ENCODE measurements at regions not wholly inside any gene's neighbourhood (a gene's known extent, or its start where the extent isn't known, plus 50 kb on each side); places are given as distances from the start of the nearest gene placed in this dataset.

- Histone ChIP-seq H3K9ac (no peak overlapping the region), H3K4me1 (ENCODE audit: insufficient read depth) (no peaks in the 10 kb centered on the region)
Observed at GRCh38 chr5:90128551-90128950, 281.0 kb downstream of the CETN3 start.

GRCh38 chr5:90119531-90119971 is 290.0 kb downstream of the CETN3 start:
- TF ChIP-seq EZH2phosphoT487 (IDR thresholded peaks at IDR 0.05; ENCODE audit: insufficient read depth, low read depth), result no peak
- TF ChIP-seq EZH2 (IDR thresholded peaks at IDR 0.05; ENCODE audit: insufficient read depth, poor library complexity, severe bottlenecking), result no peak
- Histone ChIP-seq H4K20me1 (ENCODE audit: insufficient read depth) (no peaks in the 10 kb centered on the region), H3K9me2 (ENCODE audit: insufficient read depth) (no peaks in the 10 kb centered on the region), H3K9me3 (ENCODE audit: low read depth) (no peaks in the 10 kb centered on the region), H3K4me3 (no peak overlapping the region), H2AFZ (no peak overlapping the region), H3F3A (ENCODE audit: insufficient read depth) (no peaks in the 10 kb centered on the region), H3K9ac (no peak overlapping the region), H3K4me2 (ENCODE audit: unreplicated experiment) (no peak overlapping the region), H3K36me3 (ENCODE audit: low read depth) (no peaks in the 10 kb centered on the region), H3K4me1 (ENCODE audit: insufficient read depth) (no peaks in the 10 kb centered on the region), H3K79me2 (ENCODE audit: insufficient read depth) (no peaks in the 10 kb centered on the region), H3K27me3 (replicated peaks; ENCODE audit: insufficient read depth) (no peaks in the 10 kb centered on the region), H3K27ac (no peak overlapping the region)
- in situ Hi-C loops (cut with MboI), result no loop called here
- 11% methylated on average over 1 of the region's 1 CpG for WGBS, 2 experiments (ENCODE audit: low coverage in 1 of 2, low lambda C conversion rate in 2 of 2, missing lambda C conversion rate in 2 of 2)
- DNase-seq, result no peak

More at GRCh38 chr5:90128551-90128950, 281.0 kb downstream of the CETN3 start:
- Histone ChIP-seq H4K20me1 (ENCODE audit: insufficient read depth) (no peaks in the 10 kb centered on the region), H3K36me3 (ENCODE audit: low read depth) (no peaks in the 10 kb centered on the region), H3K27ac (no peak overlapping the region), H3K9me2 (ENCODE audit: insufficient read depth) (no peaks in the 10 kb centered on the region), H3K4me3 (no peak overlapping the region), H3K9me3 (ENCODE audit: low read depth) (no peaks in the 10 kb centered on the region), H3K4me2 (ENCODE audit: unreplicated experiment) (no peak overlapping the region), H3K27me3 (replicated peaks; ENCODE audit: insufficient read depth) (no peaks in the 10 kb centered on the region), H3K79me2 (ENCODE audit: insufficient read depth) (no peaks in the 10 kb centered on the region), H2AFZ (no peak overlapping the region), H3F3A (ENCODE audit: insufficient read depth) (no peaks in the 10 kb centered on the region)
- no peak for TF ChIP-seq EZH2phosphoT487 (IDR thresholded peaks at IDR 0.05; ENCODE audit: insufficient read depth, low read depth)
- no peak for TF ChIP-seq EZH2 (IDR thresholded peaks at IDR 0.05; ENCODE audit: insufficient read depth, poor library complexity, severe bottlenecking)
- in situ Hi-C loops (cut with MboI), result no loop called here
- no peak for DNase-seq
- 36 to 54% methylated on average over 1 of the region's 1 CpG for WGBS, 2 experiments (ENCODE audit: low coverage in 1 of 2, low lambda C conversion rate in 2 of 2, missing lambda C conversion rate in 2 of 2)

DNA sequence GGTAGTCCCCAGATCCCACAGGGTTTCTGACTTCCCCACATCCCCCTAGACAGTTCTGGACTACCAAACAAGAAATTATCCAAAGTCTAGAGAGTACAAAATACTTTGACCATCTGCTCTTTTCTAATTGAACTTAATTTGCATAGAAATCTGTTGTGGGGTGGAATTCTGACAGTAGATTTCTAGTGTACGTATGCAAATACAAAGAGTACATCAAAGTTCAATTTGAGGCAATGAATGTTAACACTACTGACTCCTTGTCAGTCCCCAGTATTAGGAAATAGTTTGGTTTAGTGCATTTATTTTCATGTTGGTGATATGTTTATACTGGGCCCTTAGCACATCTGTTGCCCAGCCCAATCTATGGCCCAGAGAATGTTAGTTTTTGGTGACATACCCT is 292.6 kb downstream of the CETN3 start:
- no peaks in the 10 kb centered on the region for H3K9me3 ChIP-seq (ENCODE audit: low read depth)
- in situ Hi-C loops (cut with MboI), result no loop called here

DNA sequence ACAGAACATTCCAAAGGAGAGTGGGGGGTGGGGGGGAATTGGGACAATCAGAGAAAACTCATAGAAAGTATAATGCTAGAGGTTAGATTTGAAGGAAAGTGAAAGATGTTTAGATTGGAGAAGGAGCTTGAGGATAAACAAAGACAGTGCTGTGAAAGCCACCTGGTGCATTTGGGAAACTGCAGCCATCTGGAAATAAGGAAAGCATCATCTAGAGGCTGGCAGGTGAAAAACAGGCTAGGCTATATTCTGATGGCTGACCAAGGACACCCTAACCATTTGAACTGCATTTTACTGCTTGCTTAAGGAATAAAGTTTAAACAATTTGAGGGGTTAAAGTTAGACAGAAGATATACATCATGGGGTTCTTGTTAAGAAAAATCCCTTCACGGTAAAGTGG is 296.4 kb downstream of the CETN3 start:
- H3K9me2 ChIP-seq (ENCODE audit: insufficient read depth), result no peaks in the 10 kb centered on the region

More for the DNA sequence above, 292.6 kb downstream of the CETN3 start:
- H3K4me3 ChIP-seq, result no peak overlapping the region
- no peak overlapping the region for H3K9ac ChIP-seq
- no peaks in the 10 kb centered on the region for H3K4me1 ChIP-seq (ENCODE audit: insufficient read depth)
- H3F3A ChIP-seq (ENCODE audit: insufficient read depth), result no peaks in the 10 kb centered on the region
- DNase-seq, result no peak
- no peaks in the 10 kb centered on the region for H3K79me2 ChIP-seq (ENCODE audit: insufficient read depth)
- no peak overlapping the region for H2AFZ ChIP-seq
- H3K27me3 ChIP-seq (replicated peaks; ENCODE audit: insufficient read depth), result 0 out of 2 replicates have a peak, but pooled peaks cover under 1% of the 10 kb centered on the region
- H3K36me3 ChIP-seq (ENCODE audit: low read depth), result no peaks in the 10 kb centered on the region
- no peak overlapping the region for H3K4me2 ChIP-seq (ENCODE audit: unreplicated experiment)
- H3K27ac ChIP-seq, result no peak overlapping the region
- no peaks in the 10 kb centered on the region for H3K9me2 ChIP-seq (ENCODE audit: insufficient read depth)
- H4K20me1 ChIP-seq (ENCODE audit: insufficient read depth), result no peaks in the 10 kb centered on the region
- 33 to 40% methylated on average over 1 of the region's 1 CpG for WGBS, 2 experiments (ENCODE audit: low coverage in 1 of 2, low lambda C conversion rate in 2 of 2, missing lambda C conversion rate in 2 of 2)
- no peak for TF ChIP-seq EZH2phosphoT487 (IDR thresholded peaks at IDR 0.05; ENCODE audit: insufficient read depth, low read depth)
- no peak for TF ChIP-seq EZH2 (IDR thresholded peaks at IDR 0.05; ENCODE audit: insufficient read depth, poor library complexity, severe bottlenecking)

More for the DNA sequence above, 296.4 kb downstream of the CETN3 start:
- Histone ChIP-seq H3K9me3 (ENCODE audit: low read depth) (no peaks in the 10 kb centered on the region), H3K4me1 (ENCODE audit: insufficient read depth) (no peaks in the 10 kb centered on the region), H3K36me3 (ENCODE audit: low read depth) (no peaks in the 10 kb centered on the region), H3K79me2 (ENCODE audit: insufficient read depth) (no peaks in the 10 kb centered on the region), H4K20me1 (ENCODE audit: insufficient read depth) (no peaks in the 10 kb centered on the region), H3K9ac (no peak overlapping the region), H3F3A (ENCODE audit: insufficient read depth) (no peaks in the 10 kb centered on the region), H3K4me3 (no peak overlapping the region), H3K4me2 (ENCODE audit: unreplicated experiment) (no peak overlapping the region), H2AFZ (no peak overlapping the region), H3K27me3 (replicated peaks; ENCODE audit: insufficient read depth) (0 out of 2 replicates have a peak, but pooled peaks cover 6% of the 10 kb centered on the region), H3K27ac (no peak overlapping the region)
- DNase-seq, result no peak
- in situ Hi-C loops (cut with MboI), result no loop called here
- TF ChIP-seq EZH2 (IDR thresholded peaks at IDR 0.05; ENCODE audit: insufficient read depth, poor library complexity, severe bottlenecking) (no peak), EZH2phosphoT487 (IDR thresholded peaks at IDR 0.05; ENCODE audit: insufficient read depth, low read depth) (no peak)
- 14% methylated on average over 1 of the region's 1 CpG for WGBS, 2 experiments (ENCODE audit: low coverage in 1 of 2, low lambda C conversion rate in 2 of 2, missing lambda C conversion rate in 2 of 2)
